SK-N-SH (cell line): ENCODE measurements at regions not wholly inside any gene's neighbourhood (a gene's known extent, or its start where the extent isn't known, plus 50 kb on each side); places are given as distances from the start of the nearest gene placed in this dataset.

ENCODE experiments used
- CTCF ChIA-PET: fragments of 300-600, 350-600 bp; formaldehyde crosslinking; extraction: SDS; loops from one replicate; lab custom pipeline; 2021; lab: Yijun Ruan, JAX
- POLR2A ChIA-PET: fragments of 350-600 bp; sonication (Branson Sonifier 250); formaldehyde crosslinking; extraction: SDS; loops from one replicate; lab custom pipeline; 2020; ENCODE audit warnings: antibody characterized with exemption, inconsistent platforms; lab: Yijun Ruan, JAX
- DNase-seq: peaks from one replicate; pipeline ENCODE4 v3.0.0; 2012
- H2AFZ ChIP-seq: fragments of 200-600 bp; sonication (generic); 2 replicates; pipeline ENCODE4 v1.8.1; 2016; ENCODE audit warnings: antibody characterized with exemption, mild to moderate bottlenecking, low read depth
- H3F3A ChIP-seq: fragments of 200-600 bp; sonication (generic); replicated peaks from 2 replicates; pipeline ENCODE3; 2016; ENCODE audit warnings: antibody characterized with exemption, mild to moderate bottlenecking; ENCODE audit not compliant: insufficient read depth
- H3K27ac ChIP-seq, 2 experiments: fragments of 200-500 bp in 1 of 2; fragments of 200-600 bp in 1 of 2; sonication (Bioruptor generic) in 1 of 2; sonication (generic), shearing (Covaris generic) in 1 of 2; 2 replicates each; pipeline versions ENCODE4 v1.5.1 to v1.6.1; 2014 to 2016; ENCODE audit warnings: low read depth in 2 of 2, inconsistent platforms in 1 of 2, low read length in 1 of 2, mild to moderate bottlenecking in 1 of 2, mixed read lengths in 1 of 2
- H3K27me3 ChIP-seq: fragments of 200-600 bp; sonication (generic), shearing (Covaris generic); 2 replicates; pipeline ENCODE4 v1.6.1; 2016; ENCODE audit warnings: mixed run types; ENCODE audit not compliant: insufficient read depth
- H3K36me3 ChIP-seq, 2 experiments: fragments of 200-500 bp in 1 of 2; fragments of 200-600 bp in 1 of 2; sonication (Bioruptor generic) in 1 of 2; sonication (generic) in 1 of 2; replicated peaks in 1 of 2; 2 replicates each; pipeline versions ENCODE3 to v1.5.1; 2014 to 2016; ENCODE audit warnings: low read length in 1 of 2, mild to moderate bottlenecking in 1 of 2; ENCODE audit not compliant: insufficient read depth in 2 of 2, control insufficient read depth in 1 of 2
- H3K4me1 ChIP-seq, 2 experiments: fragments of 200-500 bp in 1 of 2; fragments of 200-600 bp in 1 of 2; sonication (Bioruptor generic) in 1 of 2; sonication (generic), shearing (Covaris generic) in 1 of 2; 2 replicates each; pipeline versions ENCODE4 v1.5.1 to v1.6.1; 2014 to 2016; ENCODE audit warnings: low read depth in 1 of 2, low read length in 1 of 2, mixed run types in 1 of 2; ENCODE audit not compliant: insufficient read depth in 2 of 2, control insufficient read depth in 1 of 2
- H3K4me2 ChIP-seq: fragments of 200-600 bp; sonication (generic), shearing (Covaris generic); 2 replicates; pipeline ENCODE4 v1.6.1; 2017; ENCODE audit warnings: mixed run types
- H3K4me3 ChIP-seq, 2 experiments: fragments of 200-500 bp in 1 of 2; fragments of 200-600 bp in 1 of 2; sonication (Bioruptor generic) in 1 of 2; sonication (generic), shearing (Covaris generic) in 1 of 2; 2 replicates each; pipeline versions ENCODE4 v1.5.1 to v1.8.1; 2014 to 2016; ENCODE audit warnings: low read depth in 2 of 2, inconsistent platforms in 1 of 2, low read length in 1 of 2, mild to moderate bottlenecking in 1 of 2, mixed read lengths in 1 of 2, moderate library complexity in 1 of 2
- H3K79me2 ChIP-seq: fragments of 200-600 bp; sonication (generic); 2 replicates; pipeline ENCODE4 v1.8.1; 2017; ENCODE audit warnings: mild to moderate bottlenecking; ENCODE audit not compliant: insufficient read depth
- H3K9ac ChIP-seq: fragments of 200-600 bp; sonication (generic); 2 replicates; pipeline ENCODE4 v1.6.1; 2017; ENCODE audit warnings: mixed run types
- H3K9me2 ChIP-seq: fragments of 200-600 bp; sonication (generic); 2 replicates; pipeline ENCODE4 v1.6.1; 2017; ENCODE audit warnings: mixed run types
- H3K9me3 ChIP-seq: fragments of 200-600 bp; sonication (generic); 2 replicates; pipeline ENCODE4 v1.6.1; 2017; ENCODE audit warnings: mixed run types, mild to moderate bottlenecking, moderate library complexity
- H4K20me1 ChIP-seq: fragments of 200-600 bp; sonication (generic); 2 replicates; pipeline ENCODE4 v1.6.1; 2017; ENCODE audit warnings: mild to moderate bottlenecking, mixed run types; ENCODE audit not compliant: insufficient read depth
- CHD2 ChIP-seq: fragments of 150-350 bp; IDR thresholded peaks from 2 replicates; pipeline ENCODE4 v1.6.1; 2018; ENCODE audit warnings: low read length; ENCODE audit not compliant: partially characterized antibody
- ELF1 ChIP-seq: IDR thresholded peaks from 2 replicates; pipeline ENCODE4 v1.4.0; 2012
- EP300 ChIP-seq, 2 experiments: IDR thresholded peaks; 2 replicates each; pipeline versions ENCODE4 v1.4.0 to v1.6.1; 2012; ENCODE audit warnings: borderline replicate concordance in 1 of 2, low read depth in 1 of 2, low read length in 1 of 2
- EZH2phosphoT487 ChIP-seq: fragments of 200-600 bp; sonication (generic); IDR thresholded peaks from 2 replicates; pipeline ENCODE4 v1.6.1; 2017; ENCODE audit warnings: low read depth, mixed run types, mild to moderate bottlenecking, antibody characterized with exemption, moderate library complexity, borderline replicate concordance
- FOSL2 ChIP-seq: IDR thresholded peaks from 2 replicates; pipeline ENCODE4 v1.4.0; 2012; ENCODE audit warnings: low read depth, mild to moderate bottlenecking, moderate library complexity, borderline replicate concordance
- FOXJ3 ChIP-seq: sonication (generic); formaldehyde crosslinking; IDR thresholded peaks from 2 replicates; pipeline ENCODE4 v1.5.1; 2020; ENCODE audit warnings: mild to moderate bottlenecking, missing genetic modification reagents
- GABPA ChIP-seq: IDR thresholded peaks from 2 replicates; pipeline ENCODE4 v1.4.0; 2012; ENCODE audit warnings: low read depth, mild to moderate bottlenecking
- JUND ChIP-seq: IDR thresholded peaks from 2 replicates; pipeline ENCODE4 v1.4.0; 2012
- MEF2A ChIP-seq: IDR thresholded peaks from 2 replicates; pipeline ENCODE4 v1.4.0; 2012; ENCODE audit warnings: low read depth, borderline replicate concordance
- NFIC ChIP-seq: IDR thresholded peaks from 2 replicates; pipeline ENCODE4 v1.4.0; 2012; ENCODE audit warnings: borderline replicate concordance
- POLR2AphosphoS5 ChIP-seq: IDR thresholded peaks from 2 replicates; pipeline ENCODE4 v1.6.1; 2012; ENCODE audit warnings: low read depth, low read length
- RAD21 ChIP-seq: IDR thresholded peaks from 2 replicates; pipeline ENCODE4 v1.6.1; 2012; ENCODE audit warnings: mild to moderate bottlenecking, low read length
- RCOR1 ChIP-seq: fragments of 150-350 bp; IDR thresholded peaks from 2 replicates; pipeline ENCODE4 v1.6.1; 2017; ENCODE audit warnings: antibody characterized with exemption, low read length
- RXRA ChIP-seq: IDR thresholded peaks from 2 replicates; pipeline ENCODE4 v1.4.0; 2012; ENCODE audit warnings: low read depth, mild to moderate bottlenecking, borderline replicate concordance
- YY1 ChIP-seq: IDR thresholded peaks from 2 replicates; pipeline ENCODE4 v1.4.0; 2012; ENCODE audit warnings: low read depth, mild to moderate bottlenecking
- WGBS: methylation state at CpG from one replicate; pipeline ENCODE4 v1.1.6; 2017; ENCODE audit warnings: low lambda C conversion rate; 5-methylcytosine and 5-hydroxymethylcytosine counted together
- TF ChIP-seq, protein P1 (sequence below): IDR thresholded peaks from 2 replicates; pipeline ENCODE4; 2012
- TF ChIP-seq, protein P2 (sequence below): IDR thresholded peaks from 2 replicates; pipeline ENCODE4 v1.4.0; 2012; ENCODE audit warnings: low read depth, borderline replicate concordance
- TF ChIP-seq, protein P3 (sequence below): fragments of 150-350 bp; IDR thresholded peaks from 2 replicates; pipeline ENCODE4 v1.6.1; 2016; ENCODE audit warnings: mild to moderate bottlenecking, low read depth, low read length
- TF ChIP-seq, protein P4 (sequence below): IDR thresholded peaks from 2 replicates; pipeline ENCODE4 v1.4.0; 2012; ENCODE audit warnings: low read depth, borderline replicate concordance

DNA sequence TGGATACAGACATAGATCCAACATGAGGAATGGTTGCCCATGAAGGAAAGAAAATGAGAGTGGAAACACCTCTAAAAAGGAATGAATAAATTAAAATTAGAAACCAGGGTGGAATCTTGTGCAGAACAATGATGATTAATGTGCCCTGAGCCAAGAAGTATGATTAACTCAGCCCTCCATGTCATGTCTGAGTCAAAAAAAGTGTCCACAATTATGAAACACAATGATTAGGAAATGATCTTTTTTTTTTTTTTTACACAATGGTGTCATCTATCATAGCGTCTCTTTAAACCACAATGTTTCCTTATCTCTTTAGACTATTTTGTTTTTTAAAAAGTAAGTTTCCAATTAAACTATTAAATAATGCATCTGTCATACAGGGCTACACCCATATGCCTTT is 78.9 kb upstream of the RAB4A start (continued):
- no peak for TF ChIP-seq RAD21

DNA sequence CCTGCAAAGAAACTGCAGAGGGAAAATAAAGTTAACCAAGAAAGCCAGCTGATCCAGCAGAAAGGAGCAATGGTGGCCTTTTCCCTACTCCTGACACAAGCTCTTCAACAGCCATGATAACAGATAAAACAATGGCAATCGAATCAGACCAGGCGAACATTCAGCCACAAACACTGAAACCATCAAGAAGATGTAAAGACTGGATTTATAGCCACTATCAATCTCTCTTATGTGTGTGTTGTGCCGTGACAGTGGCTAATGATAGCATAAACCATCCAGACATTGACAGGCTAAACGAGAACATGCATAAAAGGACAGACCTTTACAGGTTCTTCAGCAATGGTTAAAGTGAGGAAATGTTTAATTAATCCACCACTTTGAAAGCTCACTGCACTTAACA is 78.1 kb upstream of the RAB4A start:
- POLR2A ChIA-PET = no interaction called here
- no peak for TF ChIP-seq RXRA
- TF ChIP-seq GABPA = no peak
- TF ChIP-seq RCOR1 = no peak
- no peak for TF ChIP-seq POLR2AphosphoS5
- TF ChIP-seq, protein P1, sequence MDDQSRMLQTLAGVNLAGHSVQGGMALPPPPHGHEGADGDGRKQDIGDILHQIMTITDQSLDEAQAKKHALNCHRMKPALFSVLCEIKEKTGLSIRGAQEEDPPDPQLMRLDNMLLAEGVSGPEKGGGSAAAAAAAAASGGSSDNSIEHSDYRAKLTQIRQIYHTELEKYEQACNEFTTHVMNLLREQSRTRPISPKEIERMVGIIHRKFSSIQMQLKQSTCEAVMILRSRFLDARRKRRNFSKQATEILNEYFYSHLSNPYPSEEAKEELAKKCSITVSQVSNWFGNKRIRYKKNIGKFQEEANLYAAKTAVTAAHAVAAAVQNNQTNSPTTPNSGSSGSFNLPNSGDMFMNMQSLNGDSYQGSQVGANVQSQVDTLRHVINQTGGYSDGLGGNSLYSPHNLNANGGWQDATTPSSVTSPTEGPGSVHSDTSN = no peak
- TF ChIP-seq NFIC = no peak
- H4K20me1 ChIP-seq = no peaks in the 10 kb centered on the region

DNA sequence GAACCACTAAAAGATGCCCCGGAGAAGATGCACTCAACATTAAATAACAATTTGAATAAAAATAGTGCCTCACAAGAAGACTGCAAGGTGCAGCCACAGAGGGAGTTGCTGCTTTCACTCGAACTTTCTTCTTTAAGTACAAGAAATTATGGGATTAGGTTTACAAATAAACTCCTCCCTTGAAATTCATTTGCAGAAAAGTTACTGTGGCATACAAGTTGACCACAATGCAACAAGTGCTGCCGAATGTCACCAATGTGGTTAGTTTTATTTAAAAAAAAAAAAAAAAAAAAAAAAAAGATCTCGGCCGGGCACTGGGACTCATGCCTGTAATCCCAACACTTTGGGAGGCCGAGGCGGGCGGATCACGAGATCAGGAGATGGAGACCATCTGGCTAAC is 76.8 kb upstream of the RAB4A start:
- H3K9me2 ChIP-seq = no peaks in the 10 kb centered on the region
- H3K27me3 ChIP-seq = no peaks in the 10 kb centered on the region
- 91% methylated on average over 9 of the region's 9 CpGs for WGBS
- no peak overlapping the region for H3K27ac ChIP-seq
- ChIA-PET CTCF (no interaction called here), POLR2A (no interaction called here)
- H2AFZ ChIP-seq = no peak overlapping the region
- H3K36me3 ChIP-seq = no peaks in the 10 kb centered on the region
- H3K9me3 ChIP-seq = no peaks in the 10 kb centered on the region
- H3K4me3 ChIP-seq = no peak overlapping the region
- no peaks in the 10 kb centered on the region for H3K79me2 ChIP-seq
- H3K4me1 ChIP-seq = peaks cover 0 to 3% of the 10 kb centered on the region in 2 experiments; a peak in 1 of 4 replicates
- DNase-seq = no peak
- no peaks in the 10 kb centered on the region for H4K20me1 ChIP-seq
- H3F3A ChIP-seq = no peaks in the 10 kb centered on the region
- H3K4me2 ChIP-seq = no peak overlapping the region
- TF ChIP-seq, protein P2, sequence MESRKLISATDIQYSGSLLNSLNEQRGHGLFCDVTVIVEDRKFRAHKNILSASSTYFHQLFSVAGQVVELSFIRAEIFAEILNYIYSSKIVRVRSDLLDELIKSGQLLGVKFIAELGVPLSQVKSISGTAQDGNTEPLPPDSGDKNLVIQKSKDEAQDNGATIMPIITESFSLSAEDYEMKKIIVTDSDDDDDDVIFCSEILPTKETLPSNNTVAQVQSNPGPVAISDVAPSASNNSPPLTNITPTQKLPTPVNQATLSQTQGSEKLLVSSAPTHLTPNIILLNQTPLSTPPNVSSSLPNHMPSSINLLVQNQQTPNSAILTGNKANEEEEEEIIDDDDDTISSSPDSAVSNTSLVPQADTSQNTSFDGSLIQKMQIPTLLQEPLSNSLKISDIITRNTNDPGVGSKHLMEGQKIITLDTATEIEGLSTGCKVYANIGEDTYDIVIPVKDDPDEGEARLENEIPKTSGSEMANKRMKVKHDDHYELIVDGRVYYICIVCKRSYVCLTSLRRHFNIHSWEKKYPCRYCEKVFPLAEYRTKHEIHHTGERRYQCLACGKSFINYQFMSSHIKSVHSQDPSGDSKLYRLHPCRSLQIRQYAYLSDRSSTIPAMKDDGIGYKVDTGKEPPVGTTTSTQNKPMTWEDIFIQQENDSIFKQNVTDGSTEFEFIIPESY = no peak
- TF ChIP-seq, protein P3, sequence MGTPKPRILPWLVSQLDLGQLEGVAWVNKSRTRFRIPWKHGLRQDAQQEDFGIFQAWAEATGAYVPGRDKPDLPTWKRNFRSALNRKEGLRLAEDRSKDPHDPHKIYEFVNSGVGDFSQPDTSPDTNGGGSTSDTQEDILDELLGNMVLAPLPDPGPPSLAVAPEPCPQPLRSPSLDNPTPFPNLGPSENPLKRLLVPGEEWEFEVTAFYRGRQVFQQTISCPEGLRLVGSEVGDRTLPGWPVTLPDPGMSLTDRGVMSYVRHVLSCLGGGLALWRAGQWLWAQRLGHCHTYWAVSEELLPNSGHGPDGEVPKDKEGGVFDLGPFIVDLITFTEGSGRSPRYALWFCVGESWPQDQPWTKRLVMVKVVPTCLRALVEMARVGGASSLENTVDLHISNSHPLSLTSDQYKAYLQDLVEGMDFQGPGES = no peak
- TF ChIP-seq EZH2phosphoT487 (no peak), CHD2 (no peak), FOXJ3 (no peak), RAD21 (no peak), MEF2A (no peak), JUND (no peak), EP300 (IDR thresholded peaks at IDR 0.05; ENCODE audit: borderline replicate concordance in 1 of 2, low read depth in 1 of 2, low read length in 1 of 2) (no peak), RCOR1 (no peak), YY1 (no peak), FOSL2 (no peak), ELF1 (no peak)
- TF ChIP-seq, protein P1 = no peak
- TF ChIP-seq, protein P4, sequence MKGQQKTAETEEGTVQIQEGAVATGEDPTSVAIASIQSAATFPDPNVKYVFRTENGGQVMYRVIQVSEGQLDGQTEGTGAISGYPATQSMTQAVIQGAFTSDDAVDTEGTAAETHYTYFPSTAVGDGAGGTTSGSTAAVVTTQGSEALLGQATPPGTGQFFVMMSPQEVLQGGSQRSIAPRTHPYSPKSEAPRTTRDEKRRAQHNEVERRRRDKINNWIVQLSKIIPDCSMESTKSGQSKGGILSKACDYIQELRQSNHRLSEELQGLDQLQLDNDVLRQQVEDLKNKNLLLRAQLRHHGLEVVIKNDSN = no peak
- H3K9ac ChIP-seq = no peak overlapping the region

More for the DNA sequence above, 78.1 kb upstream of the RAB4A start:
- Histone ChIP-seq H3K9me3 (no peaks in the 10 kb centered on the region), H3K27me3 (no peaks in the 10 kb centered on the region), H3K36me3 (no peaks in the 10 kb centered on the region), H3K9me2 (no peaks in the 10 kb centered on the region), H3K4me3 (no peak overlapping the region), H3F3A (no peaks in the 10 kb centered on the region), H3K79me2 (no peaks in the 10 kb centered on the region), H3K4me2 (no peak overlapping the region), H3K9ac (no peak overlapping the region), H3K27ac (no peak overlapping the region), H3K4me1 (peaks cover 0 to 3% of the 10 kb centered on the region in 2 experiments; a peak in 1 of 4 replicates), H2AFZ (no peak overlapping the region)
- CTCF ChIA-PET = interaction anchor here (1.0 kb wide), 1 partner anchor 33 kb away, joined by 3 read pairs; no protein-coding TSS in a partner anchor
- WGBS = 70% methylated on average over 4 of the region's 4 CpGs
- no peak for DNase-seq
